SK-N-SH (cell line): ENCODE measurements at regions not wholly inside any gene's neighbourhood (a gene's known extent, or its start where the extent isn't known, plus 50 kb on each side); places are given as distances from the start of the nearest gene placed in this dataset.

Experiments used
- CTCF ChIP-seq: fragments of 200-600 bp; sonication (generic); IDR thresholded peaks from 2 replicates; pipeline ENCODE4 v1.6.1; 2017; ENCODE audit warnings: antibody characterized with exemption, mild to moderate bottlenecking, moderate library complexity
- EZH2phosphoT487 ChIP-seq: fragments of 200-600 bp; sonication (generic); IDR thresholded peaks from 2 replicates; pipeline ENCODE4 v1.6.1; 2017; ENCODE audit warnings: low read depth, mixed run types, mild to moderate bottlenecking, antibody characterized with exemption, moderate library complexity, borderline replicate concordance
- MAX ChIP-seq: IDR thresholded peaks from 2 replicates; pipeline ENCODE4 v1.4.0; 2012; ENCODE audit warnings: low read depth
- MXI1 ChIP-seq: IDR thresholded peaks from 2 replicates; pipeline ENCODE4 v1.6.1; 2012; ENCODE audit warnings: mild to moderate bottlenecking, low read depth, low read length, improper control_type of control experiment
- REST ChIP-seq: IDR thresholded peaks from 2 replicates; pipeline ENCODE4 v1.6.1; 2012; ENCODE audit warnings: mild to moderate bottlenecking, low read depth, low read length, moderate library complexity
- SMC3 ChIP-seq: IDR thresholded peaks from 2 replicates; pipeline ENCODE4 v1.6.1; 2012; ENCODE audit warnings: low read depth, low read length, improper control_type of control experiment

DNA sequence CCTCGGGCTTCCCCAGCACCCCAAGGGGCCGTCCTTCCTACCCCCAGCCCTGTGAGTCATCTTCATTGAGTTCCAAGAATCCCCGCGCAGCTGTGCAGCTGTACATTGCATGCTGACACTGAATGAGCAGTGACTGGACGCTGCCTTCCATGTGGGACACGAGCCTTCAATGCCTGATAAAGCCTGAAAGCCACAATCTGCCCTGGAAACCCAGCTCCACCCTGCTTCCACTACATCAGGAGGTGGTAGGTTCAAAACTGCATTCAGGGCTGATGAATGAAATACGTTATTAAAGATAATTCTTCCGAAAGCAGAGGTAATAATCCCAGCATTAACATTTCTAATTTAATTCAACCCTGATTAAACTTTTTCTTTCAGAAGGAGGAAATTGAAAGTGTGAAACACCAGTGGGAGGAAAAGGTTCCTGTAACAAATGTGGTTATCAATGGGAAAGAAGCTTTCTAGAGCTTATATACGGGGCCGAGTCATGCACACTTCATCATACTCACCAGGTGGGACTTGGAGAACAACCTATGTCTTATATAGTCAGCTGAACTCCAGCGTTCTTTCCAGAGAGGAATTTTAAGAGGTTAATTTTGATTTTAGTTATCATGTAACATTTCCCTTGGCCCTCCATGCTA, 360.1 kb downstream of the LPIN1 start:
- TF ChIP-seq CTCF, result no peak
- no peak for TF ChIP-seq EZH2phosphoT487
- peak; percentile 96 for TF ChIP-seq MAX
- peak; percentile 57; the same call in 1 of the 2 replicates for TF ChIP-seq REST
- TF ChIP-seq SMC3, result no peak
- TF ChIP-seq MXI1, result no peak
